HAP-1 (cell line): ENCODE measurements at regions not wholly inside any gene's neighbourhood (a gene's known extent, or its start where the extent isn't known, plus 50 kb on each side); places are given as distances from the start of the nearest gene placed in this dataset.
"Not testable (repeated sequence)": the region's sequence is repeated elsewhere in the genome, so short reads cannot be mapped to it uniquely, and the experiment has no call there.

ENCODE experiments used
- DNase-seq, 2 experiments: peaks; one replicate each; pipeline ENCODE4 v3.0.0-alpha.2; 2016 to 2020; ENCODE audit warnings: low spot score in 2 of 2
- H3K27me3 ChIP-seq: fragments of 250-450 bp; sonication (Bioruptor Pico); 2 replicates; pipeline ENCODE4 v1.5.1; 2020; ENCODE audit warnings: low read depth, mild to moderate bottlenecking, moderate library complexity
- H3K36me3 ChIP-seq: fragments of 250-450 bp; sonication (Bioruptor Pico); replicated peaks from 2 replicates; pipeline ENCODE4 v1.5.1; 2020; ENCODE audit warnings: mild to moderate bottlenecking
- H3K4me1 ChIP-seq: fragments of 250-450 bp; sonication (Bioruptor Pico); 2 replicates; pipeline ENCODE4 v1.5.1; 2020; ENCODE audit warnings: mild to moderate bottlenecking
- H3K4me3 ChIP-seq: fragments of 250-450 bp; sonication (Bioruptor Pico); 2 replicates; pipeline ENCODE4 v1.5.1; 2020; ENCODE audit warnings: mild to moderate bottlenecking, moderate library complexity
- H3K9me3 ChIP-seq: fragments of 250-450 bp; sonication (Bioruptor Pico); 2 replicates; pipeline ENCODE4 v1.5.1; 2020; ENCODE audit warnings: mild to moderate bottlenecking, moderate library complexity
- in situ Hi-C: fragments of 300-500 bp; cut with MboI; formaldehyde crosslinking; loops from 3 replicates; pipeline ENCODE4 v1.14.3; 2020; ENCODE audit warnings: low sequenced_read_pairs, inconsistent platforms, mixed read lengths

DNA sequence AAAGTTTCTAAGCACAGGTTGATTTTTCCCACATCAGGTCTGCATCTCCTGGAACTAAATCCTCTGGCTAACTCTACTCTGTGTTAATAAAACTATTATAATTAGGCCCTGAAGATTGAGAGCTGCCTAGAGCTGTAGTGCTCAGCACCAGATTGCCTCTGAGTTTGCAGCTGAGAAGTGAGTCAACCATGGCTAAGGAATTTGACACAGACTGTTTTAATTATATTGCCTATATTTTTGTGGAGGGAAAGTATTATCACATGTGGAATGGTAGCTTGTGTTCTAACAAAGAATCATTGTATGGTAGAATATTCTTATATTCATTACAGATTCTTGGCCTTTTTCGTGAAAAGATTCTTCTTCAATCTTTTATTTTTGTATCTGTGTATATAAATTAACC lies 1907.6 kb upstream of the TENM3 start:
- no peaks in the 10 kb centered on the region for H3K36me3 ChIP-seq
- no peak overlapping the region for H3K4me3 ChIP-seq
- no peak for DNase-seq
- in situ Hi-C loops, result no loop called here
- H3K9me3 ChIP-seq, result no peaks in the 10 kb centered on the region
- no peaks in the 10 kb centered on the region for H3K4me1 ChIP-seq
- no peaks in the 10 kb centered on the region for H3K27me3 ChIP-seq

DNA sequence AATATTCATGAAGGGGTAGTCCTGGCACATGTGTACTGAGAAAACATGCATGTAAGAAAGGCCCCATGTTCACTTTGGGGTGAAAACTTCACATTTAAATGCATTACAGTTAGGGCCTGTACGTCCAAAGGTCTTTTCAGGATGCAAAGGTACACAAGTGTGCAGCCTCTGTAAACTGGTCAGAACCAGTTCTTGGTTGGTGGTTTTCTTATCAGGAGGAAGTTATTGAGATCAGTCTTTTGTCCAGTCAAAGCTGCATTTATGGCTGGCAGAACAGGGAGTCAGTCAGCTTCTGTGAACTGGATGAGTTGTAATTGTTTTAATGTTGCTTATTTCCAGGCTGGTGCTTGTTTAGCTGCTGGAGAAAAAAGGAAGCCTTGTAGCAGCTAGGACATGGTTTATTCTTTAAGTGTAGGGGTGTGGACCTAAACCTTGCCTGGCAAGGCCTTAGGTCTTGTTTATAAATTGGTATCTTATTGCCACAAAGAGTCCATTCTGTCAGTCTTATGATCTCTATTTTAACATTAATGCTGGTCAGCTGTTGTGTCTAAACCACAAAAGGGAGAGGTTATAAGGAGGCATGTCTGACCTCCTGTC lies 1906.6 kb upstream of the TENM3 start:
- H3K4me3 ChIP-seq, result no peak overlapping the region
- no peaks in the 10 kb centered on the region for H3K36me3 ChIP-seq
- DNase-seq, result no peak
- in situ Hi-C loops, result no loop called here
- no peaks in the 10 kb centered on the region for H3K4me1 ChIP-seq
- no peaks in the 10 kb centered on the region for H3K27me3 ChIP-seq
- no peaks in the 10 kb centered on the region for H3K9me3 ChIP-seq

- H3K27me3 ChIP-seq, result no peaks in the 10 kb centered on the region
- in situ Hi-C loops, result no loop called here
Measured at GRCh38 chr4:180341926-180342325, 1901.3 kb upstream of the TENM3 start.

GRCh38 chr4:180350901-180351300 lies 1892.3 kb upstream of the TENM3 start:
- Histone ChIP-seq H3K36me3 (no peaks in the 10 kb centered on the region), H3K4me1 (no peaks in the 10 kb centered on the region), H3K27me3 (no peaks in the 10 kb centered on the region), H3K4me3 (no peak overlapping the region), H3K9me3 (no peaks in the 10 kb centered on the region)
- no peak for DNase-seq
- in situ Hi-C loops, result no loop called here

More at GRCh38 chr4:180341926-180342325, 1901.3 kb upstream of the TENM3 start:
- Histone ChIP-seq H3K9me3 (no peaks in the 10 kb centered on the region), H3K4me1 (no peaks in the 10 kb centered on the region), H3K36me3 (no peaks in the 10 kb centered on the region), H3K4me3 (no peak overlapping the region)
- no peak for DNase-seq

DNA sequence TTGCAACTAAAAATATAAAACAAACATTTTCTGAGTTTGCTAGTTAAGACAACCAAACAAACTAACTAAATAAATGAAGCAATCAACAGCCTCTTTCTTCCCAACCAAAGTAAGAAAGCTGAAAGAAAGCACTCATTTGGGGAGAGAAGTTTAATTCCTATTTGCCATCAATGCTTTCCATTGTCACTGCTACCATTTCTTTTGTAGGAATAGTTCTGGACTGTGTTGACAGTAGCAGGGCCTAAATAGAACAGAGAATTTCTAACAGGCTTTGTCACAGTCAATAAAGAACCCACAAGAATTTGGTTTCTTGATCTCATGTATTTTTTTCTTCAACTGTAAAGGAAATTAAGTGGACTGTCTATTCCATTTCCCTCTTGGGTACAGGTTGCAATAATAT lies 1886.4 kb upstream of the TENM3 start:
- Histone ChIP-seq H3K4me1 (no peaks in the 10 kb centered on the region), H3K36me3 (no peaks in the 10 kb centered on the region), H3K9me3 (no peaks in the 10 kb centered on the region), H3K27me3 (no peaks in the 10 kb centered on the region), H3K4me3 (no peak overlapping the region)
- DNase-seq, result no peak
- in situ Hi-C loops, result no loop called here

DNA sequence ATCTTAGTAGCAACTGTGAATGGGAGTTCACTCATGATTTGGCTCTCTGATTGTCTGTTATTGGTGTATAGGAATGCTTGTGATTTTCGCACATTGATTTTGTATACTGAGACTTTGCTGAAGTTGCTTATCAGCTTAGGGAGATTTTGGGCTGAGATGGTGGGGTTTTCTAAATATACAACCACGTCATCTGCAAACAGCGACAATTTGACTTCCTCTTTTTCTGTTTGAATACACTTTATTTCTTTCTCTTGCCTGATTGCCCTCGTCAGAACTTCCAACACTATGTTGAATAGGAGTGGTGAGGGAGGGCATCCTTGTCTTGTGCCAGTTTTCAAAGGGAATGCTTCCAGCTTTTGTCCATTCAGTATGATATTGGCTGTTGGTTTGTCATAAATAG lies 1883.1 kb upstream of the TENM3 start:
- peaks cover 11% of the 10 kb centered on the region for H3K4me1 ChIP-seq
- DNase-seq, H3K36me3 ChIP-seq, H3K9me3 ChIP-seq, in situ Hi-C loops, H3K4me3 ChIP-seq, H3K27me3 ChIP-seq: not testable (repeated sequence)

DNA sequence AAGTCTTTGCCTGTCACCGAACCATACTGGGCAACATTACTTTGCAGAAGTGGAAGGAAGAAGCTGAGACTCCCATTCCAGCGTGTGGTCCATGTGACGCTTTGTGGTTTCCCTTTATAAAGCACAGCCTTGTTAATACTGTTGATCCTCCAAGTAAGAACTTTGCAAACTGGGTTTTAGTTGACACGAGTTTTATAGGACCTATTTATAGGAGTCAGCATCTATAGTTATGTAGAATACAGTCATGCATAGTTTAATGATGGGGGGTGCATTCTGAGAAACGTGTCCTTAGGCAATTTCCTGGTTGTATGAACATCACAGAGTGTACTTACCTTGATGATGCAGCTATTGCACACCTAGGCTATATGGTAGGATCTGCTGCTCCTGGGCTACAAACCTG lies 1879.4 kb upstream of the TENM3 start:
- Histone ChIP-seq H3K36me3 (no peaks in the 10 kb centered on the region), H3K4me3 (no peak overlapping the region), H3K4me1 (peaks cover 11% of the 10 kb centered on the region), H3K27me3 (no peaks in the 10 kb centered on the region), H3K9me3 (no peaks in the 10 kb centered on the region)
- in situ Hi-C loops, result no loop called here
- DNase-seq, result peak; percentile 58 to 89

- Histone ChIP-seq H3K36me3 (no peaks in the 10 kb centered on the region), H3K27me3 (no peaks in the 10 kb centered on the region), H3K4me1 (no peaks in the 10 kb centered on the region), H3K4me3 (no peak overlapping the region), H3K9me3 (no peaks in the 10 kb centered on the region)
- in situ Hi-C loops, result no loop called here
- DNase-seq, result no peak
Measured at GRCh38 chr4:180372691-180373090, 1870.5 kb upstream of the TENM3 start.

DNA sequence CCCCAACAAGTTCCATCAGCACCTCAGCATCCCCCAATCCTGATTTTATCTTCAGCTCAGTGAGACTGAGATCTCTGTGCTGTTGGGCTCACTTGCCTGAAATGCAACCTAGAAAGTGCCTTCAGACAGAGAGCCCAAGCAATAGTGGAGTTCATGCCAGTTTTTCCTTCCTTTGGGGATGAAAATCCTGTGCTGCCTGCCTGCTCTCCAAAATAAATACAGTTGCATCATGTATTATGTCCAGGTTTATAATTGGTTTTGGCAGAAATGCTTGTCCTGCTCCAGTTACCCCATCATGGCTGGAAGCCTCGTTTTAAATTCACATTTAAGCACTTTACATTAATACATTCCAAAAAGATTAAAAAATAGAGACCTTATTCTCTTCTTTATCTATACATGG lies 1865.5 kb upstream of the TENM3 start:
- Histone ChIP-seq H3K4me3 (no peak overlapping the region), H3K4me1 (peaks cover 10% of the 10 kb centered on the region), H3K27me3 (no peaks in the 10 kb centered on the region), H3K36me3 (no peaks in the 10 kb centered on the region), H3K9me3 (no peaks in the 10 kb centered on the region)
- in situ Hi-C loops, result no loop called here
- DNase-seq, result no peak

- H3K9me3 ChIP-seq, result no peaks in the 10 kb centered on the region
- H3K4me1 ChIP-seq, result peaks cover 10% of the 10 kb centered on the region
- in situ Hi-C loops, result no loop called here
- no peaks in the 10 kb centered on the region for H3K36me3 ChIP-seq
- DNase-seq, result no peak
- no peaks in the 10 kb centered on the region for H3K27me3 ChIP-seq
- no peak overlapping the region for H3K4me3 ChIP-seq
Measured at GRCh38 chr4:180380733-180381132, 1862.5 kb upstream of the TENM3 start.

DNA sequence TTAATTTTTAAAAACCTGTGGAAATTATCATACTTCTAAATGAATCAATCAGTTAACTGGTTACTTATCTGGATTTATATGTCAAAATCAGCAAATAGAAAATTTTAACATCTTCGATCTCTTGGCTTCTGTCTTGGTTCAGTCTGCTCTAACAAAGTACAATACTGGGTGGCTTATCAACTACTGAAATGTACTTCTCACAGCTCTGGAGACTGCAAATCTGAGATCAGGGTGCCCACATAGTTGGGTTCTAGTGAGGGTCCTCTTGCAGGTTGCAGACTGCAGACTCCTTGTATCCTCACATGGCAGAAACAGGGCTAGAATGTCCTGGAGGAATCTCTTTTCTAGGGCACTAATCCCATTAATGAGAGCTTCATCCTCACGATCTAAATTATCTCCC lies 1851.6 kb upstream of the TENM3 start:
- in situ Hi-C loops, result no loop called here
- no peak for DNase-seq

DNA sequence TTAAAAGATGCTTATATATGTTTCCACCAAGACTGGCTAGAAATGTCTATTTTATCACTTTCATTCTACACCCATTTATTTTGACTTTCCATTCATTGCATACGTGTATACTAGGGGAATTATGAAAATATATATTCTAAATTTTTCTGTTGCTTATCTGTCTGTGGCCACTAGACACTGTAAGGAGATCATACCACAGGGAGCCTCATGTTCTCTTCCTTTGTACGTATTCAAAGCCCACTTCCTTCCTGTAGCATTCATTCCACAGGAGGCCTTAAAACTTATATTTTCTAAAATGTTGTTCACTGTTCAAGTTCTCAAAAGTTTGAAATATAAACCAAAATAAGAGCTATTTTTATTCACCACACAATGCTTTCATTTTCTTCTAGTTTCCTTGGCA lies 1848.9 kb upstream of the TENM3 start:
- no peak for DNase-seq
- Histone ChIP-seq H3K27me3 (no peaks in the 10 kb centered on the region), H3K36me3 (no peaks in the 10 kb centered on the region), H3K4me1 (no peaks in the 10 kb centered on the region), H3K9me3 (no peaks in the 10 kb centered on the region), H3K4me3 (no peak overlapping the region)
- in situ Hi-C loops, result no loop called here

More for the DNA sequence above, 1851.6 kb upstream of the TENM3 start:
- Histone ChIP-seq H3K4me1 (no peaks in the 10 kb centered on the region), H3K27me3 (no peaks in the 10 kb centered on the region), H3K36me3 (no peaks in the 10 kb centered on the region), H3K9me3 (no peaks in the 10 kb centered on the region), H3K4me3 (no peak overlapping the region)

- Histone ChIP-seq H3K4me3 (no peak overlapping the region), H3K27me3 (no peaks in the 10 kb centered on the region), H3K4me1 (no peaks in the 10 kb centered on the region), H3K9me3 (no peaks in the 10 kb centered on the region), H3K36me3 (no peaks in the 10 kb centered on the region)
- in situ Hi-C loops, result no loop called here
- DNase-seq, result no peak
Measured at GRCh38 chr4:180394730-180395129, 1848.5 kb upstream of the TENM3 start.

DNA sequence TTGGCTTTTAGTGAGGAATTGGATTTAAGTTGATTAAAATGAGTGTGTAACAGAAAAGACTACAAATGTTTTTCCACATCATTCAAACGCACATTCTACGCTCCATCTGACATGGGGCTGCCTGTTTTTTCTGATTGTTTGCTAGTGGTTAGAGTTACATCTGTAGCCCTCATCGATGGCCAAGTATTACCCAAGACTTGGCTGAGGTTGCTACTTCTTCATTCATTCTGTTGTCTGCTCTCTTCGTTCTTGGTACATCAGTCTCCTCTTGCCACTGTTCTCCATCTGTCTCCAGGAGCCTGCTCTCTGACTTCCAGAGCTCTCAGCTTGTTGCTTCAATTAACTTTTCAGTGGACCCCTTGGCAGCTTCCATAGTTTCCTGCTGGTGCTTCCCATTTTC lies 1844.6 kb upstream of the TENM3 start:
- Histone ChIP-seq H3K4me3 (no peak overlapping the region), H3K36me3 (no peaks in the 10 kb centered on the region), H3K9me3 (no peaks in the 10 kb centered on the region), H3K4me1 (no peaks in the 10 kb centered on the region), H3K27me3 (no peaks in the 10 kb centered on the region)
- no peak for DNase-seq
- in situ Hi-C loops, result no loop called here

- no peaks in the 10 kb centered on the region for H3K9me3 ChIP-seq
- H3K4me3 ChIP-seq, result no peak overlapping the region
- in situ Hi-C loops, result no loop called here
- no peaks in the 10 kb centered on the region for H3K36me3 ChIP-seq
- H3K27me3 ChIP-seq, result no peaks in the 10 kb centered on the region
- DNase-seq, result no peak
- no peaks in the 10 kb centered on the region for H3K4me1 ChIP-seq
Measured at GRCh38 chr4:180407275-180407885, 1835.8 kb upstream of the TENM3 start.
